Endodermal cell (in vitro differentiated cells): ENCODE measurements at regions not wholly inside any gene's neighbourhood (a gene's known extent, or its start where the extent isn't known, plus 50 kb on each side); places are given as distances from the start of the nearest gene placed in this dataset.

ENCODE experiments used
- DNase-seq: peaks from one replicate; pipeline ENCODE4 v3.0.0-alpha.2; 2017
- H3K27ac ChIP-seq: 2 replicates; pipeline ENCODE4 v1.5.1; 2013; ENCODE audit warnings: mild to moderate bottlenecking, low read depth, low read length, moderate library complexity
- H3K27me3 ChIP-seq: 2 replicates; pipeline ENCODE4 v1.6.1; 2013; ENCODE audit warnings: mild to moderate bottlenecking, low read length, moderate library complexity; ENCODE audit not compliant: insufficient read depth, control insufficient read depth, poor library complexity, severe bottlenecking
- H3K36me3 ChIP-seq: 2 replicates; pipeline ENCODE4 v1.7.0; 2013; ENCODE audit warnings: mild to moderate bottlenecking, low read length, moderate library complexity; ENCODE audit not compliant: control insufficient read depth, insufficient read depth
- H3K4me1 ChIP-seq: one replicate; pipeline ENCODE4 v1.7.0; 2013; ENCODE audit warnings: low read length; ENCODE audit not compliant: control insufficient read depth, insufficient read depth
- H3K4me3 ChIP-seq: 2 replicates; pipeline ENCODE4 v1.5.1; 2013; ENCODE audit warnings: mild to moderate bottlenecking, low read length, moderate library complexity
- H3K9ac ChIP-seq: 2 replicates; pipeline ENCODE4 v1.6.1; 2013; ENCODE audit warnings: mild to moderate bottlenecking, low read length, moderate library complexity; ENCODE audit not compliant: poor library complexity, severe bottlenecking; ENCODE audit errors: extremely low read depth
- H3K9me3 ChIP-seq: 2 replicates; pipeline ENCODE4 v1.6.1; 2013; ENCODE audit warnings: mild to moderate bottlenecking, low read length, moderate library complexity; ENCODE audit not compliant: control insufficient read depth
- H3K27ac Mint-ChIP-seq: 2 replicates; pipeline ENCODE4 v1.8.0; 2020; ENCODE audit warnings: mixed read lengths
- H3K27me3 Mint-ChIP-seq: 2 replicates; pipeline ENCODE4 v1.8.0; 2021; ENCODE audit warnings: mild to moderate bottlenecking, mixed read lengths; ENCODE audit not compliant: insufficient read depth
- H3K36me3 Mint-ChIP-seq: 2 replicates; pipeline ENCODE4 v1.8.0; 2020; ENCODE audit warnings: low read depth, mixed read lengths
- H3K4me1 Mint-ChIP-seq: 2 replicates; pipeline ENCODE4 v1.8.0; 2020; ENCODE audit warnings: mixed read lengths
- H3K4me3 Mint-ChIP-seq: 2 replicates; pipeline ENCODE4 v1.8.0; 2020; ENCODE audit warnings: mild to moderate bottlenecking, moderate library complexity, mixed read lengths
- H3K9me3 Mint-ChIP-seq: 2 replicates; pipeline ENCODE4 v1.8.0; 2020; ENCODE audit warnings: mild to moderate bottlenecking, mixed read lengths
- WGBS, 2 experiments: methylation state at CpG; one replicate each; pipeline versions ENCODE4 v1.1.5 to v1.1.7; 2013; ENCODE audit warnings: missing lambda C conversion rate in 2 of 2, mixed read lengths in 1 of 2; ENCODE audit not compliant: insufficient coverage in 1 of 2, insufficient read length in 1 of 2; 5-methylcytosine and 5-hydroxymethylcytosine counted together
- TF ChIP-seq, protein P1 (sequence below): fragments of 200-600 bp; sonication (generic); conservative IDR thresholded peaks from 2 replicates; pipeline ENCODE4 v1.5.0; 2021; ENCODE audit warnings: antibody characterized with exemption, mild to moderate bottlenecking

DNA sequence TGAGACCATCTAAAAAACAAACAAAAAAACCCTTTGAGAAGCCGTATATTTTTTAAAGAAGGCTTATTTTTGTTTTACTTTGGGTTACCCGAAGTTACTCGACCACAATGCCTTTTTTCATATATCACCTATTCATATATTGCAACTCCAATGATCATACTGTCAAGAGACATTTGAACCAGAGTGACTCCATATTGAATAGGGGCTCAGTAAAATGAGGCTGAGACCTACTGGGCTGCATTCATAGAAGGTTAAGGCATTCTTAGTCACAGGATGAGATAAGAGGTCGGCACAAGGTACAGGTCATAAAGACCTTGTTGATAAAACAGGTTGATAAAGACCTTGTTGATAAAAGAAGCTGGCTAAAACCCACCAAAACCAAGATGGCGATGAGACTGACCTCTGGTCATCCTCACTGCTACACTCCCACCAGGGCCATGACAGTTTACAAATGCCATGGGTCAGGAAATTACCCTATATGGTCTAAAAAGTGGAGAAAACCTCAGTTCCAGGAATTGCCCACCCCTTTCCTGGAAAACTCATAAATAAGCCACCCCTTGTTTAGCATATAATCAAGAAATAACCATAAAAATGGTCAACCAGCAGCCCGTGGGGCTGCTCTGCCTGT, 50.0 kb upstream of the PKP2 start:
- Histone ChIP-seq H3K4me1 (peaks cover 2% of the 10 kb centered on the region), H3K27ac (no peak overlapping the region), H3K4me3 (no peak overlapping the region), H3K36me3 (no peaks in the 10 kb centered on the region), H3K9me3 (no peaks in the 10 kb centered on the region), H3K27me3 (no peaks in the 10 kb centered on the region), H3K9ac (no peak overlapping the region)
- H3K4me3 Mint-ChIP-seq: no peak overlapping the region
- 89 to 94% methylated on average over 3 to 6 of the region's 6 CpGs for WGBS, 2 experiments
- H3K36me3 Mint-ChIP-seq: no peaks in the 10 kb centered on the region
- no peak for DNase-seq
- TF ChIP-seq, protein P1, sequence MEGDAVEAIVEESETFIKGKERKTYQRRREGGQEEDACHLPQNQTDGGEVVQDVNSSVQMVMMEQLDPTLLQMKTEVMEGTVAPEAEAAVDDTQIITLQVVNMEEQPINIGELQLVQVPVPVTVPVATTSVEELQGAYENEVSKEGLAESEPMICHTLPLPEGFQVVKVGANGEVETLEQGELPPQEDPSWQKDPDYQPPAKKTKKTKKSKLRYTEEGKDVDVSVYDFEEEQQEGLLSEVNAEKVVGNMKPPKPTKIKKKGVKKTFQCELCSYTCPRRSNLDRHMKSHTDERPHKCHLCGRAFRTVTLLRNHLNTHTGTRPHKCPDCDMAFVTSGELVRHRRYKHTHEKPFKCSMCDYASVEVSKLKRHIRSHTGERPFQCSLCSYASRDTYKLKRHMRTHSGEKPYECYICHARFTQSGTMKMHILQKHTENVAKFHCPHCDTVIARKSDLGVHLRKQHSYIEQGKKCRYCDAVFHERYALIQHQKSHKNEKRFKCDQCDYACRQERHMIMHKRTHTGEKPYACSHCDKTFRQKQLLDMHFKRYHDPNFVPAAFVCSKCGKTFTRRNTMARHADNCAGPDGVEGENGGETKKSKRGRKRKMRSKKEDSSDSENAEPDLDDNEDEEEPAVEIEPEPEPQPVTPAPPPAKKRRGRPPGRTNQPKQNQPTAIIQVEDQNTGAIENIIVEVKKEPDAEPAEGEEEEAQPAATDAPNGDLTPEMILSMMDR: no peak
- peaks cover 20% of the 10 kb centered on the region for H3K4me1 Mint-ChIP-seq
- H3K27me3 Mint-ChIP-seq: no peaks in the 10 kb centered on the region
- no peak overlapping the region for H3K27ac Mint-ChIP-seq
- no peaks in the 10 kb centered on the region for H3K9me3 Mint-ChIP-seq
